Common myeloid progenitor, CD34-positive (primary cell): ENCODE measurements at regions not wholly inside any gene's neighbourhood (a gene's known extent, or its start where the extent isn't known, plus 50 kb on each side); places are given as distances from the start of the nearest gene placed in this dataset.

Source experiments
- CTCF ChIA-PET: fragments of 350-600 bp; sonication (Branson Sonifier 250); formaldehyde crosslinking; loops from one replicate; lab custom pipeline; 2021; ENCODE audit warnings: antibody characterized with exemption; lab: Charles Lee
- POLR2A ChIA-PET: fragments of 350-600 bp; sonication (Branson Sonifier 250); formaldehyde crosslinking; loops from one replicate; lab custom pipeline; 2021; ENCODE audit warnings: antibody characterized with exemption; lab: Charles Lee
- DNase-seq, 3 donors: peaks; one replicate each; pipeline versions ENCODE4 v3.0.0 to v3.0.0-alpha.2; 2013
- H3K27ac ChIP-seq, 2 experiments: 1 replicate in 1 of 2; 2 replicates in 1 of 2; pipeline ENCODE4 v1.7.0; 2013; ENCODE audit warnings: inconsistent platforms in 2 of 2, low read length in 2 of 2, mild to moderate bottlenecking in 2 of 2, low read depth in 1 of 2, moderate library complexity in 1 of 2; ENCODE audit not compliant: severe bottlenecking in 2 of 2, insufficient read depth in 1 of 2, poor library complexity in 1 of 2
- H3K27me3 ChIP-seq, 5 experiments: replicated peaks in 2 of 5; 1 replicate in 3 of 5; 2 replicates in 2 of 5; pipeline versions ENCODE4 v1.6.1 to v1.7.0; 2013; ENCODE audit warnings: low read length in 4 of 5, mild to moderate bottlenecking in 2 of 5, moderate library complexity in 2 of 5, inconsistent platforms in 1 of 5; ENCODE audit not compliant: insufficient read depth in 5 of 5, control insufficient read depth in 4 of 5
- H3K36me3 ChIP-seq, 4 experiments: 1 replicate in 2 of 4; 2 replicates in 2 of 4; pipeline versions ENCODE4 v1.6.1 to v1.7.0; 2013; ENCODE audit warnings: low read length in 3 of 4, control low read depth in 1 of 4, mild to moderate bottlenecking in 1 of 4; ENCODE audit not compliant: control insufficient read depth in 4 of 4, insufficient read depth in 4 of 4
- H3K4me1 ChIP-seq, 4 experiments: 1 replicate in 3 of 4; 2 replicates in 1 of 4; pipeline versions ENCODE4 v1.6.1 to v1.7.1; 2013; ENCODE audit warnings: low read length in 3 of 4, mild to moderate bottlenecking in 3 of 4, control low read depth in 1 of 4, inconsistent platforms in 1 of 4, moderate library complexity in 1 of 4; ENCODE audit not compliant: control insufficient read depth in 4 of 4, insufficient read depth in 4 of 4; ENCODE audit errors: control extremely low read depth in 1 of 4
- H3K4me3 ChIP-seq, 7 experiments: 1 replicate in 4 of 7; 2 replicates in 3 of 7; pipeline versions ENCODE4 v1.5.1 to v1.7.0; 2013; ENCODE audit warnings: mild to moderate bottlenecking in 7 of 7, low read length in 6 of 7, moderate library complexity in 6 of 7, inconsistent platforms in 2 of 7, low read depth in 2 of 7, control low read depth in 1 of 7; ENCODE audit not compliant: insufficient read depth in 4 of 7, control insufficient read depth in 1 of 7; ENCODE audit errors: extremely low read depth in 1 of 7
- H3K9me3 ChIP-seq, 5 experiments: 1 replicate in 4 of 5; 2 replicates in 1 of 5; pipeline versions ENCODE4 v1.6.1 to v1.7.1; 2013; ENCODE audit warnings: low read length in 4 of 5, mild to moderate bottlenecking in 2 of 5, inconsistent platforms in 1 of 5, low read depth in 1 of 5, moderate library complexity in 1 of 5; ENCODE audit not compliant: control insufficient read depth in 4 of 5, insufficient read depth in 2 of 5; ENCODE audit errors: control extremely low read depth in 1 of 5
- WGBS: methylation state at CpG from one replicate; pipeline ENCODE4 v1.1.5; 2013; ENCODE audit not compliant: insufficient coverage; 5-methylcytosine and 5-hydroxymethylcytosine counted together

GRCh38 chr1:22318279-22318981 is 133.2 kb upstream of the ZBTB40 start:
- Histone ChIP-seq H3K4me3 (no peak overlapping the region), H3K9me3 (no peaks in the 10 kb centered on the region), H3K27ac (no peak overlapping the region), H3K36me3 (no peaks in the 10 kb centered on the region), H3K4me1 (no peaks in the 10 kb centered on the region), H3K27me3 (peaks cover 0 to 36% (median 4%) of the 10 kb centered on the region in 5 experiments)
- ChIA-PET POLR2A (no interaction called here), CTCF (interaction anchor here (1.2 kb wide), 1 partner anchor 21 kb away, joined by 3 read pairs; no protein-coding TSS in a partner anchor)
- DNase-seq = no peak
- WGBS = 33% methylated on average over 21 of the region's 24 CpGs

- H3K4me1 ChIP-seq = no peaks in the 10 kb centered on the region
- H3K27ac ChIP-seq = no peak overlapping the region
- DNase-seq = no peak
- ChIA-PET CTCF (interaction anchor here (0.7 kb wide), 1 partner anchor 509 kb away, joined by 6 read pairs; no protein-coding TSS in a partner anchor), POLR2A (no interaction called here)
- H3K36me3 ChIP-seq = no peaks in the 10 kb centered on the region
- H3K4me3 ChIP-seq = no peak overlapping the region
- no peaks in the 10 kb centered on the region for H3K9me3 ChIP-seq
- 97% methylated on average over 3 of the region's 5 CpGs for WGBS
- H3K27me3 ChIP-seq = peaks cover 0 to 32% (median 4%) of the 10 kb centered on the region in 5 experiments
These were observed 132.0 kb upstream of the ZBTB40 start for GRCh38 chr1:22319608-22320007.

GRCh38 chr1:22320587-22321344 is 130.9 kb upstream of the ZBTB40 start:
- no peaks in the 10 kb centered on the region for H3K9me3 ChIP-seq
- no peak overlapping the region for H3K4me3 ChIP-seq
- 84% methylated on average over 7 of the region's 9 CpGs for WGBS
- H3K36me3 ChIP-seq = no peaks in the 10 kb centered on the region
- peaks cover 0 to 32% (median 4%) of the 10 kb centered on the region in 5 experiments for H3K27me3 ChIP-seq
- ChIA-PET POLR2A (no interaction called here), CTCF (interaction anchor here (1.3 kb wide), 1 partner anchor 96 kb away, joined by 3 read pairs; no protein-coding TSS in a partner anchor)
- H3K27ac ChIP-seq = no peak overlapping the region
- DNase-seq = no peak
- H3K4me1 ChIP-seq = no peaks in the 10 kb centered on the region

- ChIA-PET CTCF (interaction anchor here (0.5 kb wide), 1 partner anchor 992 kb away, joined by 4 read pairs; no protein-coding TSS in a partner anchor), POLR2A (no interaction called here)
- Histone ChIP-seq H3K4me3 (no peak overlapping the region), H3K4me1 (no peaks in the 10 kb centered on the region), H3K9me3 (no peaks in the 10 kb centered on the region), H3K27ac (no peak overlapping the region), H3K27me3 (peaks cover 0 to 32% (median 4%) of the 10 kb centered on the region in 5 experiments), H3K36me3 (no peaks in the 10 kb centered on the region)
- no CpG with 5 or more reads among the region's 4 CpGs for WGBS
- no peak for DNase-seq
These were observed 129.7 kb upstream of the ZBTB40 start for GRCh38 chr1:22321917-22322316.

GRCh38 chr1:22323141-22323845 is 128.4 kb upstream of the ZBTB40 start:
- Histone ChIP-seq H3K36me3 (no peaks in the 10 kb centered on the region), H3K27me3 (peaks cover 0 to 25% (median 4%) of the 10 kb centered on the region in 5 experiments), H3K9me3 (no peaks in the 10 kb centered on the region), H3K4me1 (no peaks in the 10 kb centered on the region), H3K27ac (no peak overlapping the region), H3K4me3 (no peak overlapping the region)
- POLR2A ChIA-PET = no interaction called here
- CTCF ChIA-PET = no interaction called here
- 100% methylated on average over 14 of the region's 17 CpGs for WGBS
- no peak for DNase-seq

- Histone ChIP-seq H3K27me3 (peaks cover 0 to 18% (median 4%) of the 10 kb centered on the region in 5 experiments), H3K27ac (no peak overlapping the region), H3K4me3 (no peak overlapping the region), H3K9me3 (no peaks in the 10 kb centered on the region), H3K4me1 (no peaks in the 10 kb centered on the region), H3K36me3 (no peaks in the 10 kb centered on the region)
- no CpG with 5 or more reads among the region's 11 CpGs for WGBS
- ChIA-PET POLR2A (no interaction called here), CTCF (no interaction called here)
- no peak for DNase-seq
These were observed 127.7 kb upstream of the ZBTB40 start for GRCh38 chr1:22323846-22324504.
